HG03280 (cell line): ENCODE measurements at regions not wholly inside any gene's neighbourhood (a gene's known extent, or its start where the extent isn't known, plus 50 kb on each side); places are given as distances from the start of the nearest gene placed in this dataset.

Source experiments
- ATAC-seq: cut with Tn5 transposase; IDR thresholded peaks from one replicate; pipeline ENCODE4 v1.9.1; 2021; ENCODE audit warnings: mild to moderate bottlenecking, moderate library complexity; ENCODE audit not compliant: unreplicated experiment

GRCh38 chr6:149263321-149263720, 54.2 kb upstream of the TAB2 start:
- ATAC-seq, result no peak

DNA sequence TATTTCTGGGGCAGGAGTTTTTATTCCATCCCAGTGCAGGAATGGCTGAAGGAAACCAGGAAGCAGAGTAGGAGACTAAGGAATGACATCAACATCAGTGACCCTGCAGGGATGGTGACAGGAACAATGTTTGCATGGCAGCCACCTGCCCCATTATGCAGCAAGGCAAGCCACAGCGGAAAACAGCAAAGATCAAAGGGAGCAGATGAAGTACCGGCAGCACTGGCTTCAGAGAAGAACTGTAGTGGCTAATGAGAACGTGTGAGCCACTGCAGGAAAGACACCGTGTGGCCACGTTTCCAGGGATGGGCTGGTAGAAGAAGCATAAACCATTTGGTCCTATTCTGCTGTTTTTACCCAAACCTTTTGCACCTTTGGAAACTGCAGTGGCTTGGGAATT, 52.9 kb upstream of the TAB2 start:
- no peak for ATAC-seq

DNA sequence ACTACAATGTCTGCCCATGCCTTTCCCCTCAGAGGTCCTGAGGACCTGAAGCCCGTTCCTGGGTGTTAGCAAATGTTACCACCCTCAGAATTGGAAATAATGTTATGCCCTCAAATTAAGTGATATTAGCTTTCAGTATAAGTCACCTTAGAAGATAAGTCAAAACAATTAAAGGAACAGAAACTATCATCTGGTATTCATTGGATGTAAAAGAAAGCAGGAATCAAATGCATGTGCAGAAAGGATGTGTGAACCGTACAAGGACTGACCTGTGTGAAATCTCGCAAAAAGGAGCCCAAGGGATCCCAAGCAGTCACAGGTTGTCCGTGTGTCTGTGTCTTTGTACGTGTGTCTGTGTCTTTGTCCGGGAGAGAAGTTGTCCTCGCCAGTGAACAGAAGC, 51.6 kb upstream of the TAB2 start:
- no peak for ATAC-seq

DNA sequence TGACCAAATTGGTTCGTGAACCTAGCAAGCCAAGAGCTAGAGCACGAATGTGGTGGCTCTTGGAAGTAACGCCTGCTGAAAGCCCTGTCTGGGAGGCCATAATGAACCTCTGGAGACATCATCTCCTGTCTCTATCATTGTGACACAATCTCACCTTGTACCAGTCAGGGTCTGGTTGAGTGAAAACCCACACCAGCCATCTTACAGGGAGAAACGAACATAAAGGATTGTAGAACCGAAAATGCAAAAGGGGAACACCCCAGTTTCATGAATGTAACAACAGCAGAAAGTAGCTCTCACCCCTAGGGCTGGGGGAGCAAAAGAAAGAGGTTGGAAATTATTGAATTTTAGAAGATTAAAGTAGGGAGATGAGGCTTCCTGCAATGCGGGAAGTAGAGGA, 50.9 kb upstream of the TAB2 start:
- peak; percentile 86 for ATAC-seq

- ATAC-seq, result no peak
Observed at GRCh38 chr6:149267072-149267471, 50.4 kb upstream of the TAB2 start.

DNA sequence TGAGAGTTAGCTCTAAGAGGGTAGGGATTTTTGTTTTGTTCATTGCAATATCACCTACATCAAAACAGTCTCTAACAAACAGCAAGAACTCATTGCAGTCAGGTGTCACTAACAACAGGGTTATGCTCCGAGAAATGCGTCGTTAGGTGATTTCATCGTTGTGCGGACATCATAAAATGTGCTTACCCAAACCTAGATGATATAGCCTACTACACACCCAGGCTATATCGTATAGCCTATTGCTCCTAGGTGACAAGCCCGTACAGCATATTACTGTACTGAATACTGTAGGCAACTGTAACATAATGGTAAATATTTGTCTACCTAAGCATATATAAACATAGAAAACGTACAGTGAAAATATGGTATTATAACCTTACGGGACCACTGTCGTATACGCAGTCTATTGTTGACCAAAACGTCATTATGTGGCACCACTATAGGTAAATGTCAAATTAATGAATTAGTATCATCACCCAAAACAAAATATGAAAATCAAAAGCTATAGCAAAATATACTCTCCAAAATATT, 49.9 kb upstream of the TAB2 start:
- no peak for ATAC-seq
